ENCODE measurements at regions not wholly inside any gene's neighbourhood (a gene's known extent, or its start where the extent isn't known, plus 50 kb on each side); places are given as distances from the start of the nearest gene placed in this dataset.

- intact Hi-C loops (cut with DNase I) = no loop called here
- peaks cover 0 to 6% (median 0%) of the 10 kb centered on the region in 3 donors for H3K9me3 ChIP-seq
- ATAC-seq = no peak
- TF ChIP-seq CTCF (IDR thresholded peaks at IDR 0.05) (no peak), POLR2A (IDR thresholded peaks at IDR 0.05) (no peak)
- no peaks in the 10 kb centered on the region for H3K4me1 ChIP-seq
- no peak for DNase-seq
- no peak overlapping the region for H3K4me3 ChIP-seq
- H3K36me3 ChIP-seq (replicated peaks in 1 of 2; ENCODE audit: insufficient read depth in 1 of 2, low read depth in 2 of 2) = no peaks in the 10 kb centered on the region
- no peaks in the 10 kb centered on the region for H3K27me3 ChIP-seq
- no peak overlapping the region for H3K27ac ChIP-seq
- WGBS, 2 donors = 65 to 66% methylated on average over 3 to 4 of the region's 4 CpGs
These were observed 123.5 kb downstream of the BUD13 start for GRCh38 chr11:116649268-116649667.

DNA sequence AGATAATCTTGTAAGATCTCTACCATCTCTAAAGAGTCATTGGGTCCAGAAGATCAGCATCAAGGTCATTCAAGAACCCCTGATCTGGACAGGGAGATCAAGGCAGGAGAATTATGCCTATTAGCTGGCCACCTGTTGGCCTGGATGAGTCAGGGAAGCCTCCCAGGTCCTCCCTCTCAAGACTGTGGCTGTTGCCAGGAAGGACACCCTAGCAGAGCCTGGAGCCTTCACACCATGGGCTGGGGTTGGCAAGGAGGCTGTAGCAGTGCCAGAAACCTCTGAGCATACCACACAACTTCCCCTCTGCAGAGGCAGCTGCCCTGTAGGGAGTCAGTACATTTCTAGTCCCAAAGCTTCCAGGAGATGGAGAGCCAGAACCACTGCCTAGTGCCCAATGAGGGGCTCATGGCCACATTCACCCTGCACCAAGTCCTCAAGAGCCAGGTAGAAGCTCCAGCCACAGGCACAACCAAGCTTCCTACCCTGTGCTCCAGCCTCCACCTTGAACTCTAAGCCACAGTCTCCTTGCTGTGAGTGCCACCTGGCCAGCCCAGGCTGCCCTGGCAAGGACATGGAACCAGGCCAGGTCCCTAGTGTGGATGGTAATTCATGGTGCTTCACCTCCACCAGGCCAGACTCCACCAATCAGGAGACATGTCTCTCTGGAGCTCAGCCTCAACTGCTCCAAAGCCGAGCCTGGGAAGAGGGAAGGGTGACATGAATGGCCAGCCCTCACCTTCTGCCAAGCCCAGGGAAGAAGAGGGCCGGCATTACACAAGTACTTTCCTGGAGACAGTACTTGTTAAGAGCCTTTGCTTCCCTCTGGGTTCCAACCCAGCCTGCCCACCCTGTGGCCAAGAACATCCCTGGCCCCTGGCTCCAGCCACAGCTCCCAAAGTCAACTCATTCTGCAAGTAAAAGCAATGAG is 124.3 kb downstream of the BUD13 start:
- no peak overlapping the region for H3K27ac ChIP-seq
- H3K4me3 ChIP-seq = no peak overlapping the region
- ATAC-seq = no peak
- H3K27me3 ChIP-seq = no peaks in the 10 kb centered on the region
- no peak for DNase-seq
- TF ChIP-seq POLR2A (IDR thresholded peaks at IDR 0.05) = no peak
- no peak for TF ChIP-seq CTCF (IDR thresholded peaks at IDR 0.05)
- H3K9me3 ChIP-seq = peaks cover 0 to 6% (median 0%) of the 10 kb centered on the region in 3 donors
- no peaks in the 10 kb centered on the region for H3K4me1 ChIP-seq
- H3K36me3 ChIP-seq (replicated peaks in 1 of 2; ENCODE audit: insufficient read depth in 1 of 2, low read depth in 2 of 2) = no peaks in the 10 kb centered on the region
- WGBS, 2 donors = 70 to 84% methylated on average over 2 of the region's 2 CpGs
- intact Hi-C loops (cut with DNase I) = no loop called here

DNA sequence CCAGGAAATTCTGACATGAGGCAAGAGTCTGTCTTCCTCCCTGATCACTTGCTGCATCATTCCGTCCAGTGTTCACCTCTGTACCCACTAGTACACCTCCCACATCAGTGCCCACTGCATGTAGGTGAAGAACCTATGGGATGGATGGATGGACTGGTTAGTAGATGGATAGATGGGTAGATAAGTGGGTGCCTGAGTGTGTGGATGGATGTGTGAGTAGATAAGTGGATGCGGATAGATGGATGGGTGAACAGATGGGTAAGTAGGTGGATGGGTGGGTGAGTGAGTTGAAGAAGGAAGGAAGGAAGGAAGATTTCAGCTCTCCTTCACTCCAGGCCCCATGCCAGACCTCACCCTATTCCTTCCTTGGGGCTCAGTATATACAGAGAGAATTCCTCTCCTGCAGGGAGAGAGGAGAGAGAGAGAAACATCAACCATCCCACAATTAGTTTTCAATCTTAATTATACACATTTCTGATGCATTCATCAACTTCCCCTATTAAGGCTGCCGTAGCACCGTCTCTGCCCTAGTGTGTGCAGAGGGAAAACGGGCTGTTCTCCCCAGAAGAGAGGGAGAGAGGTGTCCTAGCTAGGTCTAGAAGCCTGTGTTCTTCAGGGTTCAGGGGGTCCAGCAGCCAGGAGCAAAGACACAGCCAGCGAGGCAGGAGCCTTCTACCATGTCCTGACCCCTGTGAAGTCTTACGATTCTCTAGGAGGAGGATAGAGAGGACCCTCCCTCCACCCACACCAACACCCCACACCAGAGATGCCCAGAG is 125.3 kb downstream of the BUD13 start:
- 74 to 81% methylated on average over 7 of the region's 7 CpGs for WGBS, 2 donors
- H3K4me1 ChIP-seq = no peaks in the 10 kb centered on the region
- no peaks in the 10 kb centered on the region for H3K36me3 ChIP-seq (replicated peaks in 1 of 2; ENCODE audit: insufficient read depth in 1 of 2, low read depth in 2 of 2)
- peaks cover 0 to 6% (median 0%) of the 10 kb centered on the region in 3 donors for H3K9me3 ChIP-seq
- H3K27me3 ChIP-seq = no peaks in the 10 kb centered on the region
- no peak overlapping the region for H3K27ac ChIP-seq
- DNase-seq = no peak
- no peak for TF ChIP-seq POLR2A (IDR thresholded peaks at IDR 0.05)
- TF ChIP-seq CTCF (IDR thresholded peaks at IDR 0.05) = no peak
- ATAC-seq = no peak
- intact Hi-C loops (cut with DNase I) = no loop called here
- no peak overlapping the region for H3K4me3 ChIP-seq

DNA sequence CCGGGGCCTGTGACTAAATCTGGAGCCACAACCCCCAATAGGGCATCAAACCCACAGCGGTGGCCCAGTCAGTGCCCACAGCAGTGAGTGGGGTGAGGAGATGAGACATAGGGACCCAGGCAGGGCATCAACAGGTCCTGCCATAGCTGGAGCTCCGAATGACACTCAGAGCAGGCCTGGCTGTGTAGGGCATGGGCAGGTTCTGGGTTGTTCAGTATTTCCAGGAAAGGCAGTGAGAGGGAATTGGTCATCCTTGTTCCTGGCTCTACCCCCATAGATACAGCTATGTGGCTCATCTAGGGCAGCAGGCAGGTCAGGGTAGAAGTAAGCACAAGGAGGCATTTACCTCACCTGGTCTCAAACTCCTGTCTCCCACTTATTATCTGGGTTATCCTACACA is 126.6 kb downstream of the BUD13 start:
- Histone ChIP-seq H3K9me3 (peaks cover 0 to 6% (median 0%) of the 10 kb centered on the region in 3 donors), H3K4me1 (no peaks in the 10 kb centered on the region), H3K27me3 (no peaks in the 10 kb centered on the region), H3K4me3 (no peak overlapping the region), H3K27ac (no peak overlapping the region), H3K36me3 (replicated peaks in 1 of 2; ENCODE audit: insufficient read depth in 1 of 2, low read depth in 2 of 2) (no peaks in the 10 kb centered on the region)
- no peak for ATAC-seq
- no peak for DNase-seq
- intact Hi-C loops (cut with DNase I) = no loop called here
- TF ChIP-seq CTCF (IDR thresholded peaks at IDR 0.05) = no peak
- WGBS, 2 donors = 84 to 100% methylated on average over 3 of the region's 3 CpGs
